ENCODE measurements at regions not wholly inside any gene's neighbourhood (a gene's known extent, or its start where the extent isn't known, plus 50 kb on each side); places are given as distances from the start of the nearest gene placed in this dataset.
A peak's percentile ranks its signal among the peaks of the same experiment; 100 is the strongest.

- no peak for DNase-seq
These were observed 466.5 kb upstream of the DEPDC1 start for GRCh38 chr1:68963353-68963752.

GRCh38 chr1:68969441-68969840, 472.6 kb upstream of the DEPDC1 start:
- peak; percentile 24 for DNase-seq

DNA sequence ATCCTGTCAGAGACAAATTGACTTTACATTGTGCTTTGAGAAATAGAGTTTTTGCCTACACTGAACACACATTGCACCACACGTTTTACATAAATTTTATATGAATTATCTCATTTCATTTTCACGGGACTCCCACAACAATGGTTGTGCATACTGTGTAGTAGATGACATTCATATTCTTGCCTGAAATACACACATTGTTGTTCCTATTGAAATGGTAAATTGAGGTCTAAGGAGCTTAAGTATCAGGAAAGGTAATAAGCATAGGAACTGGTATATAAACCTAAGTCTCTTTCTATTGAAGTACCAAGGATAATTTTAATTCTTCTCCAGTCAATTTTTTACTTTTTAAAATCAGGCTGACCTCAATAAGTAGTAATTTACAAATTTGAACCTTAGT, 473.7 kb upstream of the DEPDC1 start:
- no peak for DNase-seq

GRCh38 chr1:68973459-68974244, 476.8 kb upstream of the DEPDC1 start:
- DNase-seq, result no peak

DNA sequence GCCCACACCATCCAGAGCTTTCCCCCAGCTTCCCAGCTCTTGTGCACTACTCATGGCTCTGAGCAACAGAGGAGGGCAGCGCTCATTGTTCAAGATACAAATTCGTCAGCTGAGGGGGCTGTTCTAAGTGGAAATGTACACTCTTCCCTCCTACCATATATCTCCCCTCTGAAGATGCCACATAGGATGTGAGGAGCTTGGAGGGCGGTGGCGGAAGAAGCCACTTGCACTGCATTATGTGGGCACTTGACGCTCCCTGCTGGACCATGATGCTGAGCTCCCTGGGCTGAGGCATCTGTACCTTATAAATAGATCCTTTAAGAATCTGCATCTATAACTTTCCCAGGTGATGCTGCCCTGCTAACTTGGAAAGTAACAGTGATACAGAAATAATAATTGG, 477.6 kb upstream of the DEPDC1 start:
- no peak for DNase-seq

DNA sequence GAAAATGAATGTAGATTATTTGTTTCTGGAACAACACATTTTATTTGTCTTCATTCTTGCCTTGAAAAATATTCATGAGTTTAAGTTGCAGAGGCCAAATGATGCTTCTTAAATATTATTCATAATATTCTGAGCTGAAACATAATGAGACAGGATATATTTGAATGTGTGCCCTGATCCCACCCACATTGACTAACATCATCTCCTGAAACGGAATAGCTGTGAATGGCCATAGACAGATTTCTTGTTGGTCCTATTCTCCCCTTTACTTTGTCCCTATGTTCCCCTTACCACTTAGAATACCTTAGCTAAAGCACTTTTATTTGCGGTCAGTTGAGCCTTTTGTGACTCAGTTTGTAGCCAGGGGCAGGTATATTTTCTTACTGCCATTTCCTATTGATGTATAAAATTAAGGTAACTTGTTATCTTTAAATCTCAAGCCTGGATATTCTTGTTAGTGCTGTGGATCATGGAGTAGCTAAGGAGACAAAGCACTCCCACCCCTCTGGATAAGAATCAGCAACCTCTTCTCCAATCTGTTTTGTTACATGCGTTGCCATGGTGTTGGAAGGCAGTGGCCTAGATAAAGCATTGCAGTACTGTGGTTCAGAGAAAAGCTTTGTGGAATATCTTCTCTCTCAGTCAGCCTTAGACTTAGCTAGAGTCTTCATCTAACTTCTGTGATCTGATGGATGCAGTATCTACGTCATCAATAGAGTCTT, 478.5 kb upstream of the DEPDC1 start:
- DNase-seq, result peak; percentile 50

DNA sequence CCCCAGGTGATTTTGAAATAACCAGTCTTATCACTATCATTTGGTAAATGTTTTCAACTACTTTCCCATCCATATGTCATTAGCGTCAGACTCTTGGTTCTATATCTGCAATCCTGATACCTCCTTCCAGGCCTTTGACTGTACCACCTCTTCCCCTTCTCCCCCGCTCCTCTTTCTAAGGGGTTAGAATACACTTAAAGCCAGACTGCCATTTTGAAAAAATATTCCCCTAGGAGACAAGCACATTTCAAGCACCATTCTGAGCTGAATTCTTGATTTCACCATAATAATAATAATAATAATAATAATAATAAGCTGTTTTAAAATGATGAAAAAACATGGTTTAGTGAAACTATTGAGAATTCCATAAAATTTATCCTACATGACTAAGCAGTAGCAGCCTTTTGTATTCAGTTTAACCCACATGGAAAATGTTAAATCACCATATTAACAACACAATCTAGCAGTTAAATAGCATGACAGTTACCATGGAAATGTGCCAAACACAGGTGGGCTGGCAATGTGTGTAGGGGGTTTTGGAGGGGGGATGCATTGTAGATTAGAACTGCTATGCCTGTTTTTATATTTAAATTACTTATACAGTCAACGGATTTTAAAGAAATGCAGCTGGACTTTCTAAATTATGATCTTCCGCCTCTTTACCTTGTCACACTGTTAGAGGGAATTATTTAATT, 480.2 kb upstream of the DEPDC1 start:
- DNase-seq, result no peak

GRCh38 chr1:68979891-68980290, 483.0 kb upstream of the DEPDC1 start:
- no peak for DNase-seq

DNA sequence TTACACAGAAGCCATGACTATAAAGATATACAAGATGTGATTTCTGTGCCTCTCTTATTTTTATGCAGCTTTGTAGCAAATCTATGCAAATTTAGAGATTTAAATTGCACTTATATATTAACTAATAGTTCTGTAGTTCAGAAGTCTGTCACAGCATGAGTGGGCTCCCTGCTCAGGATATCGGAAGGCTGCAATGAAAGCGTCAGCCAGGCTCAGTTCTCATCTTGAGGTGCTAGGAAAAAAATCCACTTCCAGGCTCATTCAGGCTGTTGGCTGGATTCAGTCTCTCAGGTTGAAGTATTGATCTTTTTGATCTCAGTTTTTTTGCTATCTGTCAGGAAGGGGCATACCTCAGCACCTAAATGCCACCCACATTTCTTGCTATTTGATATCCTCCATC, 487.4 kb upstream of the DEPDC1 start:
- no peak for DNase-seq

DNA sequence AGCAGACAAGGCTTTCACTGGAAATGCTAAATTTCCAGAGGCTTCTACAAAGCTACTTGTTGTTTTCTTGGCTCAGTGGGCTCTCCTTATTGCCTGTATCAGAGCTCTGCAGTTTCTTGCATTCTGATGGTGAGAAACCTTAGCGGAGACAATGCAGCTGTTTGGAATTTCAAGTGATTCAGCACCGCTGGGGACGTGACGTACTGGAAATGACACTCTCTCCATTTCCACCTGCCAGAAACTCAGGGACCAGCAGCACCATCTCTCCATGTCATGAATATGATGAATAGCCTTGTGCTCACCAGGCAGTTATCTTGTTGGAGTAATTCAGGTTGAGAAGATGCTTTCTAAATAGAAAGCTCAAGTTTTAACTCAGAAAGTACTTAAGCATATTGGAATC, 497.2 kb upstream of the DEPDC1 start:
- DNase-seq, result no peak

DNA sequence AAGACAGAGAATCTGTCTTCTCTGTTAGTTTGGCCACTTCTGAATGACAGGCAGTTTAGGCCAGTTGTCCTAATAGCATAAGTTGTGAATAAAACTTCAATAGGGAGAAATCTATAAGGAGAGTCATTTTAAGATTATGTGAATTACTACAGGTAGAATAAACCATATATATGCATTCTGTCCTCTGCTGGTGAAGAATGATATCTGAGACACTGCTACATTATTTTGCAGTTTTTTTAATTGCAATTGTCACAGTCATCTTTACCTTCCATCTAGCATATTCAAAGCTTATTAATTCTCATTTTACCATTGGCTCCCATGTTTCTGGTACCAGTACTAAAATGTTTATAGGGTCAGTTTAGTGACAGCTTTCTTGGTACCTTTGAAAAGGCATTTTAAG, 519.6 kb upstream of the DEPDC1 start:
- DNase-seq, result no peak

DNA sequence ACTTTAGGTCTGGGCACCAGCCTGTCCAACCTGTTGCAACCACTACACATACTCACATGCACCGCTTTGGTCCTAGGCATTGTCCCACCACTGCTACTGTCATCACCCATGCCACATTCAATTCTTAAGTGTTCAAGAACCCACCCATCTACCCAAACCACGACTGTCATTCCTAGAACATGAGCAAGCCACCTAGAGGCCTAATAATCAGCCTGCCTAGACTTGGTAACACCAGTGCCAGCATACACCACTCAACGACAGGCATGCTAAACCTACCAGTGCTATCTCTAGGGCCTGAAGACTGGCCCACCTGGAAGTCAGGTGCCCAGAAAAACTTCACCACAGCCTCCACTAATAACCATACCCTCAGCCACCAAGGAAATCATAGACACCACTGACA, 532.8 kb upstream of the DEPDC1 start:
- DNase-seq, result no peak

DNA sequence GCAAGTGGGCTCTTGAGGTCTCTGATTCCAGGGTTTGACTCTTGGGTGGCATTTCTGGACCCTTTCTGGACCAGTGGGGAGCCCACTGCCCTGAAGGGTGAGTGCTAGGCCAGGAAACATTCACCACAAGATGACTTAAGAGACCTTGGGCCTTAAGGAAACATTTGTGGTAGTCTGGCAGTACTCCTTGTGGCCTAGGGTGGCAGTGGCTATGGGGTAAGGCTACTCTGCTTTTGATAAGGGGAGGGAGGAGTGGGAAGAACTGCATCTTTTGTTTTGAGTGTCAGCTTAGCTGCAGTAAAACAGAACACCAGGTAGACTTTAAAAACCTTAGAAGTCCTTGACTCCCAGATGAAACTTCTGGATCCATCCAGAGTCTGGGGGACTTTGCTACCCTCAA, 529.3 kb upstream of the LRRC7 start:
- no peak for DNase-seq

DNA sequence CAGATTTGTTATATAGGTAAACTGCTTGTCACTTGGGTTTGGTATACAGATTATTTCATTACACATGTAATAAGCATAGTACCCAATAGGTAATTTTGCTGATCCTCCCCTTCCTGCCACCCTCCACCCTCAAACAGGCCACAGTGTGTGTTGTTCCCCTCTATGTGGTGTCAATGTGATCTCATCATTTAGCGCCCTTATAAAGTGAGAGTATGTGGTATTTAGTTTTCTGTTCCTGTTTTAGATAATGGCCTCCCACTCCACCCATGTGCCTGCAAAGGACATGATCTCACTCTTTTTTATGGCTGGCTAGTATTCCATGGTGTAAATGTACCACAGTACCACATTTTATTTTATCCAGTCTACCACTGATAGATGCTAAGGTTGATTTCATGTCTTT, 522.1 kb upstream of the LRRC7 start:
- no peak for DNase-seq

- DNase-seq, result no peak
These were observed 512.5 kb upstream of the LRRC7 start for GRCh38 chr1:69055194-69055593.

DNA sequence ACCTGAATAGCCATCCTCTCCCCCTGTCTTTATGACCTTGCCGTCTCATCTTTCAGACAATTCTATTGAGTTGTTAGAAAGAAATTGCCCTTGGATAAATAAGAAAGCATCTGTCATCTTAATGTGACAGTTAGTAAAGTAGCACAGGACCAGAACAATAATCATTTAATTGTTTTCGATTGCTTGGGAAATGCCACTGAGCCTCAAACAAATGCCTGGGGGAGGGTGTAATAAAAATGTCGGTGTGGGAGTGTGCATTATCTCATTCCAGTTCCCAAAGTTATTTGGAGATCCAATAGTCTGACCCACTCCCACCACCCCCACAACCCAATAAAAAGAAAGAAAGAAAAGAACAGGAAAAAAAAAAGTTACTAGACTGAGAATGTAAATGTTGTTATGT, 509.3 kb upstream of the LRRC7 start:
- no peak for DNase-seq

GRCh38 chr1:69070660-69071373, 496.9 kb upstream of the LRRC7 start:
- DNase-seq, result no peak

DNA sequence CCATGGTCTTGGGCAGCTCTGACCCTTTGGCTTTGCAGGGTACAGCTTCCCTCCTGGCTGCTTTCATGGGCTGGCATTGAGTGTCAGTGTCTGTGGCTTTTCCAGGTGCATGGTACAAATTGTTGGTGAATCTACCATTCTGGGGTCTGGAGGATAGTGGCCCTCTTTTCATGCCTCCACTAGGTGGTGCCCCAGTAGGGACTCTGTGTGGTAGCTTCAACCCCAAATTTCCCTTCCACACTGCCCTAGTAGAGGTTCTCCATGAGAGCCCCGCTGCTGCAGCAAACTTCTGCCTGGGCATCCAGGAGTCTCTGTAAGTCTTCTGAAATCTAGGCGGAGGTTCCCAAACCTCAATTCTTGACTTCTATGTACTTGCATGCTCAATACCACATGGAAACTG, 494.5 kb upstream of the LRRC7 start:
- no peak for DNase-seq

DNA sequence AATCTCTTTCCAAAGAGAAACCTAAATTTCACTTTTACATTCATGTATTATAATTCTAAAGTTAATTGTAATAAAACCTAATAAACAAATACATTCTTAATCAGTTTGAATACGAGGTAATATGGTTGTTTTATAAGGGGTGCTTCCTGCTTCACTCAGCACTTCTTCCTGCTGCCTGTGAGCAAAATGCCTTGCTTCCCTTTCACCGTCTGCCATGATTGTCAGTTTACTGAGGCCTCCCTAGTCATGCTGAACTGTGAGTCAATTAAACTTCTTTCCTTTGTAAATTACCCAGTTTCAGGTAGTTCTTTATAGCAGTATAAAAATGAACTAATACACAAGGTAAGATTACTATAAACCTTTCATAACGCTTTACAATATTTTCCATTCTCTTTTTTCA, 491.1 kb upstream of the LRRC7 start:
- no peak for DNase-seq

DNA sequence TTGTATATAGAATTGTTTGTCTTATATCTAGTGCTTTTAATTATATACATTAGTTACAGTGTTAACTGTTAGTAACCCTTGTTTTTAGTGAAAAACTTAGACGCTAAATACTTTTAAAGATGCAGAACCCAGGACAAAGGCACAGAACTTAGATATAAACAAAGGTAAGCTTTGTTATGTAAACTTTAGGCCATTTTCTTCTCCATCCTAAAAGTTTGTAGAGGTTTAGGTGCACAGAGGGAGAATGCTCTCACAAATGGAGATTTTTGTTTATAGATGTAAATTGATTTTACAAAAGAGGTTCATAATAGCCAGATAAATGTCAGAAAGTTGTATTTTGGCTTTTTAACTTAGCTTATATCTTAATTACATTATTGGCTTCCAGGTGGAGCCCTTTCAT, 490.5 kb upstream of the LRRC7 start:
- DNase-seq, result no peak

- DNase-seq, result no peak
These were observed 490.1 kb upstream of the LRRC7 start for GRCh38 chr1:69077633-69078032.

DNA sequence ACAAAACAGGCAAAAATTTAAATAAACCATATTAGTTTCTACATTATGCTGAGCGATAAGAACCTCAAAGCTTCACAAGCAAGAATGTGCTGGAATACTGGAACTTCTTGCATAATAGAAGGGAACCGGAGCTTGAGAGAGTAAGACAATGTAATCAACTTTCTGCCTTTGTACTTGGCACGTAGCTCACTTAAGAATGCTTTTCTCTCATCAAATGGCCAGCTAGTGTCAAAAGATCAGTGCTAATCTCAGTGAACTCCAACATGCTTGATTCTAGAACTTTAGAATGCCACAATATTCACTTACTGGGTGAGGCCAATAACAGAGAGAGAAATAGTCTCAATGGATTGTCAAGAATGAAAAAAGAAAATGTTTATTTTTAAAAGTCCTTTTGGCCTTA, 486.1 kb upstream of the LRRC7 start:
- no peak for DNase-seq

DNA sequence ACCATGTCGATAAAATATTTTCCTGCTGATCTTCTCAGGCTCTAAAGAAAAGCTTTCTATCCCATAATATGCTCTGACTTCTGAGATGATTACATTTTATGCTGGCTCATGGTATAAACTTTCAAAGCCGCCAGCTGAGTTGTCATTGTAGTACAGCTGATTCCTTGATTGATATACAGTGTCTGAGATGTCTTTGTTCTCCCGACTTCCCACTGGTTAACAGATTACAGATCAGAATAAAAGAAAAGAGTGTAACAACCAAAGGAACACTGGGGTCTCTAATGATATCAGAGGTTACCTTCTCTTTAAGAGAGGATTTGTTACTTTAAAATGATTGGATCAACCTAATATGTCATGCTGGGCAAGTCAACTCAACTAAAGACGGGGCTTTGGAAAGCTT, 485.4 kb upstream of the LRRC7 start:
- no peak for DNase-seq

Data from left kidney (tissue), 1 donor.